HG03457 (cell line): ENCODE measurements at regions not wholly inside any gene's neighbourhood (a gene's known extent, or its start where the extent isn't known, plus 50 kb on each side); places are given as distances from the start of the nearest gene placed in this dataset.
"Not testable (repeated sequence)": the region's sequence is repeated elsewhere in the genome, so short reads cannot be mapped to it uniquely, and the experiment has no call there.

Experiments used
- ATAC-seq: cut with Tn5 transposase; IDR thresholded peaks from one replicate; pipeline ENCODE4 v1.9.1; 2021; ENCODE audit warnings: moderate number of reproducible peaks; ENCODE audit not compliant: unreplicated experiment

GRCh38 chrX:113157496-113157895 lies 316.9 kb upstream of the AMOT start:
- no peak for ATAC-seq

DNA sequence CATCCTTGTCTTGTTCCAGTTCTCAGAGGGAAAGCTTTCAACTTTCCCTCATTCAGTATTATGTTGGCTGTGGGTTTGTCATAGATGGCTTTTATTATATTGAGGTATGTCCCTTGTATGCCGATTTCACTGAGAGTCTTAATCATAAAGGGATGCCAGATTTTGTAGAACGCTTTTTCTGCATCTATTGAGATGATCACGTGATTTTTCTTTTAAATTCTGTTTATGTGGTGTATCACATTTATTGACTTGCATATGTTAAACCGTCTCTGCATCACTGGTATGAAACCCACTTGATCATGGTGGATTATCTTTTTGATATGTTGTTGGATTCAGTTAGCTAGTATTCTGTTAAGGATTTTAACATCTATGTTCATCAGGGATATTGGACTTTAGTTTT lies 313.7 kb upstream of the AMOT start:
- ATAC-seq, result not testable (repeated sequence)

DNA sequence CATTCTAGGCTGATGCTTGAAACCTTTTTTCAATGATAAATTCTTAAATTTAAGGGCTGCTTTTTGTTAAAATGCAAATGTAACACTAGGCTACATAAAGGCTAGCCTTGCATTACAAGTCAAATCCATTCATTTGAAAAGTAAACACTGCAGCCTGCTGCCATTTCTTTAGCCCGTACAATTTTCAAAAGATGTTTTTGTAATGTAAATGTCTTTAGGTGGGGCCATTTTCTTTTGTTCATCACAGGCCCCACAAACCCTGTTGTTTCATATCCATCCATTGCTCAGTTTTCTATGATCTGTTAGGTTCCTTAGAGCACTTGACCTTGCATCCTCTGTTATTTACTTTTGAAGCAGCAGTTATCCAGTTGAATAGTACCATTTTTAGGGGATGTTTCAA lies 296.2 kb upstream of the AMOT start:
- no peak for ATAC-seq

DNA sequence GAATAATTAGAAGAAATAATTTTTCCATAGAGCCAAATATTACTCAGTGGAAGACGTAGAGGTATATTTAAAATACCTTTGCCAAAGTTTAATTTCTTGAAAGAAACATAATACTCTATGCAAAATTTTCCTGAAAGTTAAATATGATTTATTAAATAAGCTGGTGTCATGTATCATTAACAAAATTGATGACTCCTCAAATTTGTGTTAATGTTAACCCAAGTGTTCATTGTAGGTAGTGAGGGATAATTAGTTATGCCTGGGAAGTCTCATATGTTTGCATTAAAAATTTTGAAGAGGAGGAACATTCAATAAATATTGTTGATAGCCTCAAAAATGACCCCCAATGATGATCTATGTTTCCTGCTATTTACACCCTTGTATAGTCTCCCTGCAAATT lies 292.7 kb upstream of the AMOT start:
- ATAC-seq, result no peak

DNA sequence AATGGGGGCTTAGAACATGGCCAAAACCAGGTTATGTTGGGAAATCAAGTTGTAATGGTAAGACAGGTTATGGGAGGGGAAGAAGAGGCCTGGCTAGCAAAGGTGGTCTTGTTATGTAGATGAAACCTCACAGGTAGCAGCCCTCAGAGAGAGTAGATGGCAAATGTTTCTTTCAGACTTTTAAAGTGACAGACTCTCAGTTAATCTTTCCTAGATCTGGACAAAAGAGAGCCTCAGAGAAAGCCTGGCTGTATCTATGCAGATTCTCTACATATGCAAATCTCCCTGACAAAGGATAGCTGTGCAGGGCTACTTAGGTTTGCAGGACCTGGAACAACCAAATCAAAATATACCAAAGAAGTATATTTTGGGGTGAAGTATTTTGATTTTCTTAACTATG lies 284.1 kb upstream of the AMOT start:
- no peak for ATAC-seq

DNA sequence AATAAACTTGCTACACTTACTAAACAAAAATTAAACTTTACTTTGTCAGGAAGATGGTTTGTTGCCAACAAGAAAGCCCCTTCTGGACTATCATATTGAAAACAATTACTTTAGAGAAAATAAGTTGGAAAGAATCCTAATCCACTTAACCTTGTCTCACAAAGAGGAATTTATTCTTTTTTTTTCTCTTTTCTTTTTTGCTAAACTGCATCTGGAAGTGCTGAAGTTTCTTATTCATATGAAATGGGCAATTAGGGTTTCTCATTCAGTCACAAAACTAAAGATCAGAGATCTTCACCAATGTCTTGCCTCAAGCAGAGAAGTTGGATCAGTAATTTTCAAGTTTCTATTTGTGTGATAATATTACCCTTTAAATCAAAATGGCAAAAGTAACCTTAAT lies 234.9 kb upstream of the AMOT start:
- ATAC-seq, result no peak

DNA sequence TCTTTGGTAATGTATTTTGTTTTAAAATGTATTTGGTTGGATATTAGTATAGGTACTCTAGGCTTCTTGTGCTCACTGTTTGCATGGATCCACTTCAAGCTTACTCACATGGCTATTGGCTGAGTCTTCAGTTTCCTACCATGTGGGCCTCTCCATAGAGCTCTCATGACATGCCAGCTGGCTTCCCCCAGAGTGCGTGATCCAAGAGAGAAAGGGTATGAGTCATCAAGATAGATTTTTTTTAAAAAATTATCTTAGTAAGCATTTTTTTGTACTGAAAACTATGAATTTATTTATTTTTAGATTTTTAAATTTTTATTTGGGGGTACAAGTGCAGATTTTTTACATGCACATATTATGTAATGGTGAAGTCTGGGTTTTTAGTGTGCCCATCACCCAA lies 219.1 kb upstream of the AMOT start:
- no peak for ATAC-seq

GRCh38 chrX:113058634-113059033 lies 218.0 kb upstream of the AMOT start:
- ATAC-seq, result no peak

GRCh38 chrX:113048896-113049295 lies 208.3 kb upstream of the AMOT start:
- ATAC-seq, result no peak

- ATAC-seq, result no peak
Observed at GRCh38 chrX:113048480-113048879, 207.8 kb upstream of the AMOT start.

DNA sequence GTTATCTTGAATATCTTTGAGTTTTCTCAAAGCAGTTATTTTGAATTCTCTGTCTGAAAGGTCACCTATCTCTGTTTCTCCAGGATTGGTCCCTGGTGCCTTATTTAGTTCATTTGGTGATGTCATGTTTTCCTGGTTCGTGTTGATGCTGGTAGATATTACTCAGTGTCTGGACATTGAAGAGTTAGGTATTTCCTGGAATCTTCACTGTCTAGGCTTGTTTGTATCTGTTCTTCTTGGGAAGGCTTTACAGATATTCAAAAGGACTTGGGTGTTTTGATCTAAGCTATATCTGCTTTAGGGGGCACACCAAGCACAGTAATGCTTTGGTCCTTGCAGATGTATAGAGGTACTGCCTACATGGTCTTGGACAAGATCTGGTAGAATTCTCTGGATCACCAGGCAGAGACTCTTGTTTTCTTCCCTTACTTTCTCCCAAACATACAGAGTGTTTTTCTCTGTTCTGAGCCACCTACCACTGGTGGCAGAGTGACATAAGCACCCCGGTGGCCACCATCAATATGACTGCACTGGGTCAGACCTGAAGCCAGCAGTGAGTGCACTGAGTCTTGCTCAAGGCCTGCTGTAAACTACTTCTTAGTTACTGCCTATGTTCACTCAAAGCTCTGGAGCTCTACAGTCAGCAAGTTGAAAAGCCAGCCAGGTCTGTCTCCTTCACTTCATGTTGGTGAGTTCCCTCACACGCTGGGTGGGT lies 193.5 kb upstream of the AMOT start:
- no peak for ATAC-seq

DNA sequence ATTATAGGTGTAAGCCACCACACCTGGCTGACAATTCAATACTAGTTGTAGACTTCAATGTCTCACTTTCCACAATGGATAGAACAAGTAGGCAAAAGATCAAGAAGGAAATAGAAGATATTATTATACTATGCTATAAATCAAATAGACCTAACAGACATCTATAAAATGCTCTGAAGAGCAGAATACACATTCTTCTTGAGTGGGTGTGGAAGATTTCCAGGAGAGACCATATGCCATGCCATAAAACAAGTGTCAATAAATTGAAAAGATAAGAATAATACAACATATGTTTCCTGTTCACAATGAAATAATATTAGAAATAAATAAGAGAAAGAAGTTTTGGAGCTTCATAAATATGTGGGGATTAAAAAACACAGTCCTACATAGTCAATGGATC lies 179.3 kb upstream of the AMOT start:
- ATAC-seq, result no peak

DNA sequence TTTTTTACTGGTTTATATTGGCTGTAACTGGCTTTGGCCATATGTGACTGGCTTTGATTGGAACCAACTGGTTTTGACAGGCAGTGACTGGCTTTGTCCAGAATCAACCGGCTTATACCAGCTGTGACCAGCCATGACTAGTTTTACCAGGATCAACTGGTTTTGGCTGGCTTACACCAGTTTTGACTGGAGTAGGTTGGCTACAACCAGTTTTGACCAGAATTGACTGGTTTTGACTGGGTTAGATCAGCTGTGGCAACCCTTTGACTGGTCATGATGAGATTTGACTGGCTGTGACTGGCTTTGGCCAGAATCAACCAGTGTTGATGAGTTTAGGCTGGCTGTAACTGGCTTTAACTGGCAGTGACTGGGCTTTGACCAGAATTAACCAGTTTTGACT lies 169.2 kb upstream of the AMOT start:
- ATAC-seq, result no peak

DNA sequence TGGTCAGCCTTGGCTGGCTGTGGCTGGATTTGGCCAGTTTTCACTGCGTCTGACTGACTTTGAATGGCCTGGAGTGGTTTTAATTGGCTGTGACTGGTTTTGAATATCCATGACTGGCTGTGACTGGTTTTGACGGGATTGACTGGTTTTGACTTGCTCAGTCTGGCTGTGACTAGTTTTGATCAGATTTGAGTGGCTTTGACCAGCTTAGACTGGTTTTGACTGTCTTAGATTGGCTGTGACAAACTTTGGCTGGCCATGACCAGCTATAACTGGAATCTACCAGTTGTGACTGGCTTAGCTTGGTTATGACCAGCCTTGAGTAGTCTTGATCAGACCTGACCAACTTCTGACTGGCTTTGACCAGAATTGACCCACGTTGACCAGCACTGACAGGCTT lies 168.4 kb upstream of the AMOT start:
- no peak for ATAC-seq

DNA sequence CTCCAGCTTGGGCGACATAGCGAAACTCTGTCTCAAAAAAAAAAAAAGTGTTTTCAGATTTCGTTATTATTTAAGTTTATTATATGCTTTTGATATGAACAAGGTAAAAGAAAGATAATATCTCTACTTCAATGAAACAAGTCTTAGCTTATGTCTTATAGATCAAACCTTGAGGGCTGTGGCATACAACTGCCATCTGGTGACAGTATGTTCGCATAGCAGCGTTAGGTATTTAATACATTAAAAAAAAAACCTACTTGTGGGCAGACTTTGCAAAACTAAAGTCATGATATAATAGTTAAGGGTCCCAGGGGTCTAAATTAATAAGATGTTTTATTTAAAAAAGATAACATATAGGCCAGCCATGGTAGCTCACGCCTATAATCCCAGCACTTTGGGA lies 161.2 kb upstream of the AMOT start:
- ATAC-seq, result no peak

- no peak for ATAC-seq
Observed at GRCh38 chrX:112997991-112998390, 157.4 kb upstream of the AMOT start.

DNA sequence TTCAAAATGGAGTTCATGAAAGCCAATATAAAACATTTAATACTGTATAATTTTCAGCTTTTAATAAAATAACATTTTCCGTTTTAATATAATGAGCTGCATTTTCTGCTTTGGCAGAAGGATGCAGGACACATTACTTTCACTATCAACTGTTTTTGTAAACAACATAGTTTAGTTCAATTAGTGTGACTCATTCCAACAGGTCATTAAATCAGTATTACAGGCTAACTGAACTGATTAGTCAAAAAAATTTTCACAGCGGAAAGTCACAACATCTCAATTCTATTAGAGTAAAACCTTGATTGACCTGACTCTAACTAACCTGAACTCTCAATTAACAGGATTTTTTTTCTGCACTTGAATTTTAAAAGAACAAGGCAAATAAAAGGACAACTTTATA lies 151.2 kb upstream of the AMOT start:
- no peak for ATAC-seq

GRCh38 chrX:112979879-112980278 lies 139.2 kb upstream of the AMOT start:
- no peak for ATAC-seq

DNA sequence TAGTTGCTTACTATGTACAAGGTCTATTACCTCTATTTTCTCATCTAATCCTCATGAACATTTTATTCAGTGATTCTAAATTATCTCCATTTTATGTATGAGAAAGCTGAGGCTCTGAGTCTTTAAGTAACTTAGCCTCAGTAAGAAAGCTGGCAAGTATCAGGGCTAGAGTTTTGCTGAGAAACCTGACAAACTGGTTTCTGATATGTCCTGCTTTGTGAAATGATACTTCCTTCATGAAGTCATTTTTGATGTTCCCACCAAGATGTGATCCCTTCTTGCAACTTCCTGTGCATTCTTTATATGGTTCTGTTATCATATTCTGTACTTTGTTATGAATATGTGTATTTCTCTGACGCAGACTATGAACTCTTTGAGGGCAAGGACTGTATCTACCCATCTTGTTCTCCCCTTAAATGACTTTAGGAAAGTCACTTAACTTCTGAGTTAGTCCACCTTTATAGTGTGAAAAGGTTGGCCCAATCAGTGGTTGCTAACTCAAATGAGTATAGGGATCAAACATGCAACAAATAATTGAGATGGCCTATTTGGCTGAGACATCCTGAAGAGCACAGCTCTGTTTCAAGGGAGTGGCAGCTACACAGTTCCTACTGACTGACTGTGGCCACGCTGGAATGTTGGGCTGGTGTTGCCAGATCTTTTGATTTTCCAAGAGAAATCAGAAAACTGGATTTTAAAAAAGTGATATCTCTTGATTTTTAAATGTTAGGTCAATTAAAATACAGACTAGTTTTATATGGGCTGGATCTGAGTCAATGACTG lies 127.9 kb upstream of the AMOT start:
- ATAC-seq, result no peak

- no peak for ATAC-seq
Observed at GRCh38 chrX:112967903-112968302, 127.3 kb upstream of the AMOT start.

GRCh38 chrX:112967341-112967740 lies 126.7 kb upstream of the AMOT start:
- ATAC-seq, result no peak

DNA sequence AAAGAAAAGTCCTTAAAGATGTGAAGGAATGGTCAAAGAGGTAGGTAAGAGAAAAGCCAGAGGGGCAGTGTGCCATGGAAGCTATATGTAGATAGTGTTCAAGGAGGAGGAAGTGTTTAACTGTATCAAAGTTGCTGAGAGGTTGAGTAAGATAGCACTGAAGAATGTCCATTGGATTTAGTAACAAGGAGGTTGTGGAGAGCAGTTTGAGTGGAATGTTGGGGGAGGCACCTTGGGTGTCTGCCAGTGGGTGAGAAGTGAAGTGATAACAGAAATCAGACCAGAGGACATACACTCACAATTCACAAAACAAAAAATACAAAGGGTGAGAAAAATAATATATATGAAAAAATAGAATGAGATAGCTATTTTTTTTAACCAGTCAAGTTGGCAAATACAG lies 121.3 kb upstream of the AMOT start:
- no peak for ATAC-seq
